WTC11 (cell line): ENCODE measurements at regions not wholly inside any gene's neighbourhood (a gene's known extent, or its start where the extent isn't known, plus 50 kb on each side); places are given as distances from the start of the nearest gene placed in this dataset.
"Not testable (repeated sequence)": the region's sequence is repeated elsewhere in the genome, so short reads cannot be mapped to it uniquely, and the experiment has no call there.

Experiments
- ATAC-seq: fragments of 200-7000 bp; cut with Tn5 transposase; 2 replicates; pipeline ENCODE4 v1.10.0; 2021; ENCODE audit warnings: mild to moderate bottlenecking, moderate library complexity
- CTCF ChIA-PET: fragments of 300-600 bp; sonication (Branson Sonifier 250); formaldehyde crosslinking; loops from one replicate; lab custom pipeline; 2021; ENCODE audit warnings: antibody characterized with exemption; lab: Charles Lee
- POLR2A ChIA-PET: fragments of 350-600 bp; sonication (Branson Sonifier 250); formaldehyde crosslinking; loops from one replicate; lab custom pipeline; 2021; ENCODE audit warnings: antibody characterized with exemption; lab: Charles Lee
- DNase-seq: peaks from one replicate; pipeline ENCODE4 v3.0.0; 2021; ENCODE audit warnings: low spot score
- H3K27ac Mint-ChIP-seq: 2 replicates; pipeline ENCODE4 v1.8.0; 2021; ENCODE audit warnings: mixed read lengths
- H3K27me3 Mint-ChIP-seq: 2 replicates; pipeline ENCODE4 v1.8.0; 2021; ENCODE audit warnings: low read depth, mild to moderate bottlenecking, moderate library complexity, mixed read lengths
- H3K36me3 Mint-ChIP-seq: 2 replicates; pipeline ENCODE4 v1.8.0; 2021; ENCODE audit warnings: mixed read lengths
- H3K4me1 Mint-ChIP-seq: 2 replicates; pipeline ENCODE4 v1.8.0; 2022; ENCODE audit warnings: mixed read lengths
- H3K4me3 Mint-ChIP-seq: 2 replicates; pipeline ENCODE4 v1.8.0; 2021; ENCODE audit warnings: mild to moderate bottlenecking, moderate library complexity, mixed read lengths
- H3K9me3 Mint-ChIP-seq: 2 replicates; pipeline ENCODE4 v1.8.0; 2021; ENCODE audit warnings: mixed read lengths

- H3K4me3 Mint-ChIP-seq, H3K4me1 Mint-ChIP-seq, H3K27ac Mint-ChIP-seq, POLR2A ChIA-PET, CTCF ChIA-PET, DNase-seq, ATAC-seq, H3K9me3 Mint-ChIP-seq, H3K27me3 Mint-ChIP-seq, H3K36me3 Mint-ChIP-seq: not testable (repeated sequence)
These were observed 158.4 kb downstream of the ANKRD36B start for GRCh38 chr2:97431169-97431725.

- H3K9me3 Mint-ChIP-seq, ATAC-seq, DNase-seq, H3K27ac Mint-ChIP-seq, CTCF ChIA-PET, H3K4me3 Mint-ChIP-seq, H3K4me1 Mint-ChIP-seq, H3K27me3 Mint-ChIP-seq, H3K36me3 Mint-ChIP-seq, POLR2A ChIA-PET: not testable (repeated sequence)
These were observed 167.3 kb downstream of the ANKRD36B start for GRCh38 chr2:97422376-97422775.

GRCh38 chr2:97406340-97406739 is 183.3 kb downstream of the ANKRD36B start:
- H3K27me3 Mint-ChIP-seq, H3K27ac Mint-ChIP-seq, ATAC-seq, CTCF ChIA-PET, H3K4me3 Mint-ChIP-seq, DNase-seq, POLR2A ChIA-PET, H3K9me3 Mint-ChIP-seq, H3K4me1 Mint-ChIP-seq, H3K36me3 Mint-ChIP-seq: not testable (repeated sequence)

- CTCF ChIA-PET, H3K27ac Mint-ChIP-seq, H3K9me3 Mint-ChIP-seq, H3K36me3 Mint-ChIP-seq, H3K27me3 Mint-ChIP-seq, DNase-seq, POLR2A ChIA-PET, ATAC-seq, H3K4me3 Mint-ChIP-seq, H3K4me1 Mint-ChIP-seq: not testable (repeated sequence)
These were observed 184.4 kb downstream of the ANKRD36B start for GRCh38 chr2:97405172-97405737.

- 0 out of 2 replicates have a peak, but pooled peaks have one; percentile 24 for ATAC-seq
- POLR2A ChIA-PET, H3K4me1 Mint-ChIP-seq, H3K27ac Mint-ChIP-seq, CTCF ChIA-PET, DNase-seq, H3K4me3 Mint-ChIP-seq, H3K36me3 Mint-ChIP-seq, H3K27me3 Mint-ChIP-seq, H3K9me3 Mint-ChIP-seq: not testable (repeated sequence)
These were observed 187.0 kb downstream of the ANKRD36B start for GRCh38 chr2:97402678-97403077.

- H3K4me1 Mint-ChIP-seq, POLR2A ChIA-PET, H3K9me3 Mint-ChIP-seq, H3K27me3 Mint-ChIP-seq, H3K36me3 Mint-ChIP-seq, DNase-seq, H3K27ac Mint-ChIP-seq, H3K4me3 Mint-ChIP-seq, CTCF ChIA-PET, ATAC-seq: not testable (repeated sequence)
These were observed 194.0 kb downstream of the ANKRD36B start for GRCh38 chr2:97395691-97396090.

- H3K4me1 Mint-ChIP-seq, H3K4me3 Mint-ChIP-seq, H3K36me3 Mint-ChIP-seq, CTCF ChIA-PET, H3K27me3 Mint-ChIP-seq, DNase-seq, H3K27ac Mint-ChIP-seq, H3K9me3 Mint-ChIP-seq, POLR2A ChIA-PET, ATAC-seq: not testable (repeated sequence)
These were observed 203.9 kb downstream of the ANKRD36B start for GRCh38 chr2:97385803-97386202.

GRCh38 chr2:97375913-97376312 is 213.8 kb downstream of the ANKRD36B start:
- H3K36me3 Mint-ChIP-seq, H3K4me1 Mint-ChIP-seq, H3K27ac Mint-ChIP-seq, H3K4me3 Mint-ChIP-seq, POLR2A ChIA-PET, DNase-seq, ATAC-seq, H3K27me3 Mint-ChIP-seq, H3K9me3 Mint-ChIP-seq, CTCF ChIA-PET: not testable (repeated sequence)

GRCh38 chr2:97374426-97374825 is 215.3 kb downstream of the ANKRD36B start:
- POLR2A ChIA-PET, H3K4me3 Mint-ChIP-seq, H3K4me1 Mint-ChIP-seq, CTCF ChIA-PET, H3K27ac Mint-ChIP-seq, H3K9me3 Mint-ChIP-seq, ATAC-seq, DNase-seq, H3K27me3 Mint-ChIP-seq, H3K36me3 Mint-ChIP-seq: not testable (repeated sequence)

- H3K9me3 Mint-ChIP-seq, H3K4me3 Mint-ChIP-seq: not testable (repeated sequence)
These were observed 226.5 kb downstream of the ANKRD36B start for GRCh38 chr2:97363159-97363558.

More at GRCh38 chr2:97363159-97363558, 226.5 kb downstream of the ANKRD36B start:
- H3K36me3 Mint-ChIP-seq, CTCF ChIA-PET, H3K27me3 Mint-ChIP-seq, ATAC-seq, POLR2A ChIA-PET, H3K27ac Mint-ChIP-seq, H3K4me1 Mint-ChIP-seq, DNase-seq: not testable (repeated sequence)
